GM18505 (cell line): ENCODE measurements at regions not wholly inside any gene's neighbourhood (a gene's known extent, or its start where the extent isn't known, plus 50 kb on each side); places are given as distances from the start of the nearest gene placed in this dataset.
"Not testable (repeated sequence)": the region's sequence is repeated elsewhere in the genome, so short reads cannot be mapped to it uniquely, and the experiment has no call there.

Experiments used
- ATAC-seq: cut with Tn5 transposase; IDR thresholded peaks from one replicate; pipeline ENCODE4 v1.9.1; 2021; ENCODE audit not compliant: unreplicated experiment
- POLR2A ChIP-seq: IDR thresholded peaks from 4 replicates; pipeline ENCODE4 v1.6.1; 2011; ENCODE audit warnings: borderline replicate concordance; ENCODE audit not compliant: insufficient read depth, insufficient read length; ENCODE audit errors: extremely low read depth

GRCh38 chr4:53885668-53886067, 178.7 kb downstream of the CHIC2 start:
- no peak for TF ChIP-seq POLR2A
- ATAC-seq = no peak

DNA sequence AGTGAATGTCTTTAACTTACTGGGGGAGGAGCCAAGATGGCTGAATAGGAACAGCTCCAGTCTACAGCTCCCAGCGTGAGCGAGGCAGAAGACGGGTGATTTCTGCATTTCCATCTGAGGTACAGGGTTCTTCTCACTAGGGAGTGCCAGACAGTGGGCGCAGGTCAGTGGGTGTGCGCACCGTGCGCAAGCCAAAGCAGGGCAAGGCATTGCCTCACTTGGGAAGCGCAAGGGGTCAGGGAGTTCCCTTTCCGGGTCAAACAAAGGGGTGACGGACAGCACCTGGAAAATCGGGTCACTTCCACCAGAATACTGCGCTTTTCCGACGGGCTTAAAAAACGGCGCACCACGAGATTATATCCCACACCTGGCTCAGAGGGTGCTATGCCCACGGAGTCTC, 187.3 kb downstream of the CHIC2 start:
- ATAC-seq = not testable (repeated sequence)

- no peak for TF ChIP-seq POLR2A
- no peak for ATAC-seq
Measured at GRCh38 chr4:53866055-53866454, 198.3 kb downstream of the CHIC2 start.

- no peak for ATAC-seq
- TF ChIP-seq POLR2A = no peak
Measured at GRCh38 chr4:53865054-53865453, 199.4 kb downstream of the CHIC2 start.

GRCh38 chr4:53863736-53864365, 200.6 kb downstream of the CHIC2 start:
- ATAC-seq = no peak
- no peak for TF ChIP-seq POLR2A

- ATAC-seq = no peak
- no peak for TF ChIP-seq POLR2A
Measured at GRCh38 chr4:53863158-53863557, 201.2 kb downstream of the CHIC2 start.

DNA sequence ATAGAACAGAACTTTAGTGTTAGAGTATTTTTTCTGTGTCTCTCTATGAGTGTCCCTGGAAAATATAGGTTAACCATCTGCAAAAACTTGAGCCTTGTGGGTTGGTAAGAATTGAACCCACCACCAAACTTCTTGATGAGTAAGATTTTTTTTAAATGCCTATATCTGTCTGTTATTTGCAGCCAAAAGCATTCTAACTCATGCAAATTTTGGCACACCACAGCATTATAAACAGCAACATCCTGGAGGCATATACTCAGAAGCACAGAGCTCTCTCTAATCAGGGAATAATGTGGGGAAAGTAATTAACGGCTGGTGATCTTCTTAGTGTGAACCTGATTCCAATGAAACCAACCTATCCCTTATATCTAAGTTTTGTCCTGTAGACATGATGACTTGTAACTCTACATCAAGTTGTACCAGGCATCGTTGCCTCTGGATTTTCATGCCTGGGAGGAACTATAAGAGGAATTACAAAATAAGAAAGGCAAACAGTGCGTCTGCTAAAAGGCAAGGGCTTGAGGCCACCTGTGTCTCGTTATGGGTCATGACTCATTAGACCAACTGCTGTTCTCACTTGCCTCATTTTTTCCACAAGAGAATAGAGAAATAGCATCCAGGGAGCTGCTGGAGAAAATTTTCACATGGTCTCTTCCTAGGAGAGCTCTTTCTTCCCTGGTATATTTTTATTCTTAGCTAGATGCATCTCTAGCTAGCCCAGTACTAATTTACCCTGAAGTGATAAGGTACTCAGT, 202.4 kb downstream of the CHIC2 start:
- no peak for ATAC-seq
- TF ChIP-seq POLR2A = no peak

- TF ChIP-seq POLR2A = no peak
Measured at GRCh38 chr4:53859305-53859704, 205.1 kb downstream of the CHIC2 start.

DNA sequence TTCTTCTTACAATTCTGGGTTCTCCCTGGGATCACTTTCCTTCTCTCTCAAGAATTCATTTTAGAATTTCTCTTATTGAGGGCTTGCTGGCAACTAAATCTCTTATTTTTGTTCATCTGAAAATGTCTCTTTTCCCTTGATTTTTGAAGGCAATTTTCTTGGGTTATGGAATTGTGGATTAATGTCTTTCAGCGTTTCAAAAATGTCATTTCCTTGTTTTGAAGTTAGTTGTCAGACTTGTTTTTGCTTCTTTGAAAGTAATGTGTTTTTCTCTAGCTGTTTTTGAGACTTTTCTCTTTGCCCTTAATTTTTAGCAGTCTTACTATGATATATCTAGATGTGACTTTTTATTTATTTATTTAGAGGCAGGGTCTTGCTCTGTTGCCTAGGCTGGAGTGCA, 205.7 kb downstream of the CHIC2 start:
- TF ChIP-seq POLR2A = no peak
- ATAC-seq = no peak

More at GRCh38 chr4:53859305-53859704, 205.1 kb downstream of the CHIC2 start:
- ATAC-seq = no peak

DNA sequence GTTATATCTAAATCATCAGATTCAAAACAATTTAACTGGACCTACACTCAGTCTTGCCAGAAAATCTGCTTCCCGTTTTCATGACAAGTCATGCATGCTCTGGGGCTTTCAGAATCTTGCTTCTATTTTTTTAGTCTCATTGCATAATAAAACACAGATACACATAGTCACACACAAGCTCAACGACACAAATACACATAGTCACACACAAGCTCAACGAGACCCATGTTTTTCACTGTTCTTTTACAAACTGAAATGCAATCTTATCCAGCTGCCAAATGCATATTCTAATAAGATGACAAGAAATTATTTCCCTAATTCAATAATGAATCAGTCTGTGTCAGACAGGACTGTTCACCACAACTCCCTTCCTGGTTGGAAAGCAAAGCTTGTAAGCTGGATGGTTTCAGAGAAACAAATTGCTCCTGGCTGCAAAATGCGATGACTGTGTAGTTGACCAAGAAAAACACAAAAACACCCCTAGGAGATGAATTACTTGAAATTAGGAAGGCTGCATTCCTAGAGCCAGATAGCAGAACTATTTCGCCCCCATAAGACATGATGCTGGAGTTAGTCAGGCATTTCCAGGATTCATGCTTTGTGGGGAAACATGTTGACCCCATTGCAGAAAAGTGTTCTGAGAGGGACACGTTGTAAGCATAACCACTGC, 208.7 kb downstream of the CHIC2 start:
- ATAC-seq = no peak
- no peak for TF ChIP-seq POLR2A

DNA sequence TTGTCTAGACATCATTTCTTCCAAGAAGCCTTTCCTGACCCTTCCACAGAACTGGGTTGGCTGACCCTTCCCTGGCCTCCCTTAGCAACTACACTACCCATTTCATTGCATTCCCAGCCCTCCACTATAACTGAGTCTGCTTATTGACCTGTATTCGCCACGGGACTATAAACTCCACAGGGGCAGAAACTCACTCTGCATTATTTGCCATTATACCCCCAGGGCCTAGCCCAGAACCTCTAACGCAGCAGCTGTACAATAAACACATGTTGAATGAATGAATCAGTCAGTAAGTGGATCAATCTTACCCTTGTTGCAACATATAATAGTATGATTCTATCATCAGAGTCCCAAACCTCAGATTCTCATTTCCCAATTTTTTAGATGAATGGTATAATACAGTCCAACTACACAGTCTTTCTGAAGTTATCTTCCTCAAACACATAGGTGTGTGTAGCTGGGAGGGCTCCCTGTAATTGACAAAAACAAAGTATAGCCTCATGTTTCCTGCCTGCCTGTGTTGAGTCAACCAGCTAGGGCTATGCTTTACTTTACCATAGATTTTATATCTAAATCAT, 209.3 kb downstream of the CHIC2 start:
- ATAC-seq = no peak
- no peak for TF ChIP-seq POLR2A

DNA sequence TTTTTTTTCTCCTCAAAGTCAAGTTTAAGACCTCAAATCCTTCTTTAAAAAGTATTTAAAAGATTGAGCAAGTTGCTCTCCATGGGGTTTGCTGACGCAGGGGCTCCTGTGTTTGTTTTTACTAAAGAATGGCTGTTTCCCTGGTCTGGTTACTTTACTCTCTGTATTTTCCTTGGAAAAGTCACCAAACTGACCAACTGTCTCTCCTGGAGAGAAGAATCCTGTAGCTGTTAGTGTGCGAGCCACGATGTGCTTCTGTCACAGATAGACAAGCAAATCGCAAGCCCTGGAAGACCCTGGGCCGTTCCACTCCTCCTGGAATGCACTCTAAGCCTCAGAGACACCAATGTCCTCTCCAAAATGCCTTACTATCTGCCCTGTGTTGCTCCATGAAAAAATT, 212.1 kb downstream of the CHIC2 start:
- no peak for ATAC-seq
- no peak for TF ChIP-seq POLR2A

DNA sequence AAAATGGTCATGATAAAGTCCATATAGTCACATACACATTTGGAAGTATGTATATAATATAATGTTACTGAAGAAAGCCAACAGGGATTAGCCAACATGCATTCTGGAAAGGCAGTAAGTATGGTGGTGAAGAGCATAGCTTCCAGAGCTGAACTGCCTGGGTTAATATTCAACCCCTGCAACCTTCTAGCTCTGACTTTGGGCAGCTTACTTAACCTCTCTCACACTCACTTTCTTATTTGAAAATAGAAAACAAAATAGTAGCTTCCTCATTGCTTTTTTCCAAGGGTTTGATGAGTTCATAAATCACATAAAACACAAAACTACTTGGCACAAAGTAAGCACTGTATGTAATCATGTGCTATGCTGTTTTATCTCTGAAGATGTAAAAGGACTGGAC, 216.4 kb downstream of the CHIC2 start:
- no peak for ATAC-seq

GRCh38 chr4:53844551-53844950, 219.9 kb downstream of the CHIC2 start:
- no peak for ATAC-seq
- no peak for TF ChIP-seq POLR2A

More for the DNA sequence above, 216.4 kb downstream of the CHIC2 start:
- TF ChIP-seq POLR2A = no peak
